GM19239 (cell line): ENCODE measurements at regions not wholly inside any gene's neighbourhood (a gene's known extent, or its start where the extent isn't known, plus 50 kb on each side); places are given as distances from the start of the nearest gene placed in this dataset.
A peak's percentile ranks its signal among the peaks of the same experiment; 100 is the strongest.
"Not testable (repeated sequence)": the region's sequence is repeated elsewhere in the genome, so short reads cannot be mapped to it uniquely, and the experiment has no call there.

Experiments used
- DNase-seq: peaks from one replicate; pipeline ENCODE4 v3.0.0; 2011; ENCODE audit warnings: low spot score; ENCODE audit not compliant: insufficient read length
- FAIRE-seq: peaks from 2 replicates; lab custom pipeline; 2011; peaks lifted over from hg19 to GRCh38; lab: Jason Lieb, UNC

GRCh38 chr7:20839196-20839735 is 52.6 kb upstream of the SP8 start:
- FAIRE-seq (no peak), DNase-seq (no peak)

- peak; percentile 80 for FAIRE-seq
- DNase-seq, result no peak
Measured at GRCh38 chr7:20839987-20840386, 53.3 kb upstream of the SP8 start.

GRCh38 chr7:20846791-20847190 is 60.1 kb upstream of the SP8 start:
- FAIRE-seq, result no peak
- DNase-seq, result no peak

GRCh38 chr7:20858951-20859350 is 72.3 kb upstream of the SP8 start:
- DNase-seq (no peak), FAIRE-seq (no peak)

- DNase-seq (no peak), FAIRE-seq (no peak)
Measured at GRCh38 chr7:20861468-20861867, 74.8 kb upstream of the SP8 start.

GRCh38 chr7:20862554-20862953 is 75.9 kb upstream of the SP8 start:
- no peak for FAIRE-seq
- DNase-seq, result no peak

- FAIRE-seq (no peak), DNase-seq (no peak)
Measured at GRCh38 chr7:20864221-20864620, 77.5 kb upstream of the SP8 start.

- FAIRE-seq, result no peak
- DNase-seq, result no peak
Measured at GRCh38 chr7:20865684-20866083, 79.0 kb upstream of the SP8 start.

- FAIRE-seq (no peak), DNase-seq (no peak)
Measured at GRCh38 chr7:20870977-20871376, 84.3 kb upstream of the SP8 start.

- no peak for FAIRE-seq
- no peak for DNase-seq
Measured at GRCh38 chr7:20892776-20893175, 106.1 kb upstream of the SP8 start.

GRCh38 chr7:20894806-20895205 is 108.1 kb upstream of the SP8 start:
- FAIRE-seq (no peak), DNase-seq (no peak)

GRCh38 chr7:20895563-20895962 is 108.9 kb upstream of the SP8 start:
- FAIRE-seq (no peak), DNase-seq (no peak)

- FAIRE-seq, result no peak
- DNase-seq, result no peak
Measured at GRCh38 chr7:20896996-20897395, 110.3 kb upstream of the SP8 start.

GRCh38 chr7:20906801-20907453 is 120.2 kb upstream of the SP8 start:
- FAIRE-seq, result no peak
- no peak for DNase-seq

GRCh38 chr7:20911081-20911480 is 124.4 kb upstream of the SP8 start:
- no peak for FAIRE-seq

GRCh38 chr7:20913853-20914252 is 127.2 kb upstream of the SP8 start:
- no peak for DNase-seq
- no peak for FAIRE-seq

More at GRCh38 chr7:20911081-20911480, 124.4 kb upstream of the SP8 start:
- DNase-seq, result no peak

- DNase-seq (no peak), FAIRE-seq (no peak)
Measured at GRCh38 chr7:20916311-20916710, 129.6 kb upstream of the SP8 start.

GRCh38 chr7:20917603-20918002 is 130.9 kb upstream of the SP8 start:
- FAIRE-seq, result no peak
- DNase-seq, result no peak

- DNase-seq (no peak), FAIRE-seq (no peak)
Measured at GRCh38 chr7:20918156-20918555, 131.5 kb upstream of the SP8 start.

GRCh38 chr7:20927178-20927577 is 140.5 kb upstream of the SP8 start:
- DNase-seq, FAIRE-seq: not testable (repeated sequence)

GRCh38 chr7:20927976-20928375 is 141.3 kb upstream of the SP8 start:
- no peak for FAIRE-seq
- DNase-seq, result no peak

- DNase-seq (no peak), FAIRE-seq (no peak)
Measured at GRCh38 chr7:20929199-20929598, 142.5 kb upstream of the SP8 start.
